Activated CD8-positive, alpha-beta T cell treated with anti-CD3 and anti-CD28 coated beads, Interleukin-2, amount 10 ng/mL, durations not matched to agents 7 days and 5 days (primary cell): ENCODE measurements at regions not wholly inside any gene's neighbourhood (a gene's known extent, or its start where the extent isn't known, plus 50 kb on each side); places are given as distances from the start of the nearest gene placed in this dataset.

Experiments used
- ATAC-seq: fragments of 150-1000 bp; cut with Tn5 transposase; one replicate; pipeline ENCODE4 v1.10.0; 2021; ENCODE audit warnings: moderate library complexity
- CTCF ChIA-PET: fragments of 350-600 bp; sonication (Branson Sonifier 250); formaldehyde crosslinking; loops from one replicate; lab custom pipeline; 2021; ENCODE audit warnings: antibody characterized with exemption; lab: Charles Lee
- POLR2A ChIA-PET: fragments of 350-600 bp; sonication (Branson Sonifier 250); formaldehyde crosslinking; loops from one replicate; lab custom pipeline; 2021; ENCODE audit warnings: antibody characterized with exemption; lab: Charles Lee
- DNase-seq: peaks from one replicate; pipeline ENCODE4 v3.0.0-alpha.2; 2020
- H3K27ac Mint-ChIP-seq: one replicate; pipeline ENCODE4 v1.8.0; 2021; ENCODE audit warnings: mild to moderate bottlenecking, mixed read lengths
- H3K27me3 Mint-ChIP-seq: one replicate; pipeline ENCODE4 v1.8.0; 2021; ENCODE audit warnings: low read depth, mixed read lengths
- H3K36me3 Mint-ChIP-seq: one replicate; pipeline ENCODE4 v1.8.0; 2021; ENCODE audit warnings: low read depth, mixed read lengths
- H3K4me1 Mint-ChIP-seq: one replicate; pipeline ENCODE4 v1.8.0; 2021; ENCODE audit warnings: low read depth, mixed read lengths
- H3K4me3 Mint-ChIP-seq: one replicate; pipeline ENCODE4 v1.8.0; 2021; ENCODE audit warnings: mild to moderate bottlenecking, mixed read lengths
- H3K9me3 Mint-ChIP-seq: one replicate; pipeline ENCODE4 v1.8.0; 2022; ENCODE audit warnings: mixed read lengths; ENCODE audit not compliant: insufficient read depth

- H3K27ac Mint-ChIP-seq = no peak overlapping the region
- CTCF ChIA-PET = no interaction called here
- no peaks in the 10 kb centered on the region for H3K36me3 Mint-ChIP-seq
- H3K4me3 Mint-ChIP-seq = no peak overlapping the region
- H3K4me1 Mint-ChIP-seq = no peaks in the 10 kb centered on the region
- H3K27me3 Mint-ChIP-seq = no peaks in the 10 kb centered on the region
- H3K9me3 Mint-ChIP-seq = no peaks in the 10 kb centered on the region
- ATAC-seq = no peak
- POLR2A ChIA-PET = no interaction called here
- DNase-seq = no peak
These were observed 377.1 kb upstream of the LCORL start for GRCh38 chr4:18398661-18399060.

GRCh38 chr4:18397681-18398390 is 376.3 kb upstream of the LCORL start:
- Mint-ChIP-seq H3K9me3 (no peaks in the 10 kb centered on the region), H3K27ac (no peak overlapping the region), H3K27me3 (no peaks in the 10 kb centered on the region), H3K4me3 (no peak overlapping the region), H3K36me3 (no peaks in the 10 kb centered on the region), H3K4me1 (no peaks in the 10 kb centered on the region)
- ChIA-PET POLR2A (no interaction called here), CTCF (interaction anchor here (0.8 kb wide), 1 partner anchor 113 kb away, joined by 4 read pairs; no protein-coding TSS in a partner anchor)
- DNase-seq (no peak), ATAC-seq (no peak)

DNA sequence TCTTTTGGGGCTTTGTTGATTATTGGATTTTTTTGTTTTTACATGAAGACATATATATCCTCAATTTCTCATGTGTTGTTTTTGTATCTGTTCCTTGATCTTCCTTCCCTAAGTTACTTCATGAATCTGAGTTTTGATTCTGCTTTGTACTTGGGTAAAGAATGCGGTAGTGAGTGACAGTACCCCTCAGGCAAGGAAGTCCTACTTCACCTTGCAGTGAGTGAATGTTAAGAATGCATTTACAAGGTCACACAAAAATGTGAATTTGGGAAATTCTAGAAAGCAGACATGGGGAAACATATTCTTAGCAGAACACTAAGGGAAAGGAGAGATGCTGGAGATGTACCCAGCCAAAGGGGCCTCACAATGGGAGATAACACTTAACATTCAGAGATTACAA is 373.1 kb upstream of the LCORL start:
- POLR2A ChIA-PET = no interaction called here
- Mint-ChIP-seq H3K27ac (no peak overlapping the region), H3K9me3 (no peaks in the 10 kb centered on the region), H3K36me3 (no peaks in the 10 kb centered on the region), H3K4me3 (no peak overlapping the region), H3K4me1 (no peaks in the 10 kb centered on the region), H3K27me3 (no peaks in the 10 kb centered on the region)
- ATAC-seq = no peak
- CTCF ChIA-PET = no interaction called here
- no peak for DNase-seq

DNA sequence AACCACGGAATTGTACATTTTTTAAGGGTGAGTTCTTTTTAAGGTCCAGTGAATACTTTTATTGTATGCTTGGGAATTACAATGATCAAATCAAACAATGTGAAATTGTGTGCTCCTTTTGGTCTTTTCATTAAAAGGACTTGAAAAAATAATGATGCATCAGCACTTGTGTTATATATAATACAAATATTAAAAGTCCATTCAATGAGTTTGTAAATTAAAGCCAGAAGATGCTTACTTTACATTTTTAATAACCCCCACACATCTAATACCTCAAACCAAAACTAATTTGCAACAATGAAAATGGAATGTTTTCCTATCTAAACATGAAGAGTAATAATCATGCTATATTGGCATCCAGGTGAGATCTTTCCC is 369.8 kb upstream of the LCORL start:
- ChIA-PET POLR2A (no interaction called here), CTCF (no interaction called here)
- Mint-ChIP-seq H3K27me3 (no peaks in the 10 kb centered on the region), H3K36me3 (no peaks in the 10 kb centered on the region), H3K4me3 (no peak overlapping the region), H3K9me3 (no peaks in the 10 kb centered on the region), H3K27ac (no peak overlapping the region), H3K4me1 (no peaks in the 10 kb centered on the region)
- ATAC-seq (no peak), DNase-seq (no peak)

GRCh38 chr4:18390655-18391353 is 369.2 kb upstream of the LCORL start:
- no peak overlapping the region for H3K27ac Mint-ChIP-seq
- DNase-seq = no peak
- no peaks in the 10 kb centered on the region for H3K27me3 Mint-ChIP-seq
- ATAC-seq = no peak
- H3K9me3 Mint-ChIP-seq = no peaks in the 10 kb centered on the region
- ChIA-PET CTCF (no interaction called here), POLR2A (no interaction called here)
- H3K36me3 Mint-ChIP-seq = no peaks in the 10 kb centered on the region
- no peaks in the 10 kb centered on the region for H3K4me1 Mint-ChIP-seq
- no peak overlapping the region for H3K4me3 Mint-ChIP-seq

GRCh38 chr4:18389115-18389514 is 367.6 kb upstream of the LCORL start:
- DNase-seq (no peak), ATAC-seq (no peak)
- H3K4me3 Mint-ChIP-seq = no peak overlapping the region
- H3K36me3 Mint-ChIP-seq = no peaks in the 10 kb centered on the region
- no peaks in the 10 kb centered on the region for H3K4me1 Mint-ChIP-seq
- H3K27ac Mint-ChIP-seq = no peak overlapping the region
- ChIA-PET POLR2A (no interaction called here), CTCF (no interaction called here)
- no peaks in the 10 kb centered on the region for H3K9me3 Mint-ChIP-seq
- H3K27me3 Mint-ChIP-seq = no peaks in the 10 kb centered on the region

DNA sequence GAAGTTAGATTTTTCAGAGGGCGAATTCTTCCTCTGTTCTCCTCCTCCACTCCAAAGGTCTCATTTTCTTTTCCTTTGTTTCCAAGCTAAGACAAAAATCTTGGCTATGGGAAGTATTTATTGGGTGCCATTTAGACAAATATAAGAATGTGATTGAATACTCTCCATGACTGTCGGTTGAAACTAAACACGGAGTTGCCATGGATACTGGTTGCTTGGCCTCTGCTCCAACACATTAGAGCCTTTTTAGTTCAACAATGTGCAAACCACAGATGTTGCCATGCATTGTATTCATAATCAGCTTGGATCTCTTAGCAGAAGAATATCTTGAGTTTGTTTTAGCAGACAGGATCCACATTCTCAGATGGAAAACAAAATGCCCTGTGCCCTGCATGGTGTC is 366.5 kb upstream of the LCORL start:
- ATAC-seq = no peak
- ChIA-PET CTCF (no interaction called here), POLR2A (no interaction called here)
- Mint-ChIP-seq H3K4me1 (no peaks in the 10 kb centered on the region), H3K36me3 (no peaks in the 10 kb centered on the region), H3K27ac (no peak overlapping the region), H3K9me3 (no peaks in the 10 kb centered on the region), H3K4me3 (no peak overlapping the region), H3K27me3 (no peaks in the 10 kb centered on the region)
- DNase-seq = no peak

DNA sequence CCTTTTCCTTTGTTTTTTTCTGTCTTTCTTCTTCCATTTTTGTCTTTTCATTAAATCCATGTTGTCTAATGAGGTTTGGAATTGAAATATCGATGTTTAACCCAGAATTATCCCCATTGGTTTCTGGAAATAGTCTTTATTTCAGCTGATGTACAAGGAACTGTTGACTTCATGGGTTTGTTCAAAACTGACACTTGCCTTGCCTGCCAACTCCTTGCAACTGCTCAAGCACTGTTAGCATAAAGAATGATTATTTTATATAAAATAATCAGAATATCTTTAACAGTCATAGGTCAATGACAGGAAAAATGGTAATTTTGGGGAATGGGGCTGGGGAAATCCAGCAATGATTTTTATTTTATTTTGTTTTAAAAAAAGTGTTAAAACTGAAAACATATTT is 359.6 kb upstream of the LCORL start:
- no peaks in the 10 kb centered on the region for H3K9me3 Mint-ChIP-seq
- ChIA-PET POLR2A (no interaction called here), CTCF (no interaction called here)
- no peaks in the 10 kb centered on the region for H3K4me1 Mint-ChIP-seq
- ATAC-seq (no peak), DNase-seq (no peak)
- H3K27me3 Mint-ChIP-seq = no peaks in the 10 kb centered on the region
- no peaks in the 10 kb centered on the region for H3K36me3 Mint-ChIP-seq
- no peak overlapping the region for H3K27ac Mint-ChIP-seq
- H3K4me3 Mint-ChIP-seq = no peak overlapping the region

DNA sequence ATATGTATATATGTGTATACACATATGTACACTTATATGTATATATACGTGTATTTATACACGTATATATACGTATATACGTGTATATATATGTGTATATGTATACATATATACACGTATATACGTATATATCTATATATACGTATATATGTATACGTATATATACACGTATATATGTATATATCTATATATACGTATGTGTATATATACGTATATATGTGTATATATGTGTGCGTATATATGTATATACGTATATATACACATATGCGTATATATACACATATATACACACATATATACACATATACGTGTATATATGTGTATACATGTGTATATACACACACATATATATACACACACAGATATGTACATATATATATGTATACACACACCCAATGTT is 348.0 kb upstream of the LCORL start:
- no peak overlapping the region for H3K4me3 Mint-ChIP-seq
- no peak overlapping the region for H3K27ac Mint-ChIP-seq
- H3K27me3 Mint-ChIP-seq = no peaks in the 10 kb centered on the region
- DNase-seq = no peak
- ATAC-seq = no peak
- ChIA-PET CTCF (no interaction called here), POLR2A (no interaction called here)
- no peaks in the 10 kb centered on the region for H3K9me3 Mint-ChIP-seq
- no peaks in the 10 kb centered on the region for H3K36me3 Mint-ChIP-seq
- H3K4me1 Mint-ChIP-seq = no peaks in the 10 kb centered on the region

- Mint-ChIP-seq H3K36me3 (no peaks in the 10 kb centered on the region), H3K4me3 (no peak overlapping the region)
These were observed 345.3 kb upstream of the LCORL start for GRCh38 chr4:18366892-18367291.

GRCh38 chr4:18366136-18366535 is 344.6 kb upstream of the LCORL start:
- ATAC-seq (no peak), DNase-seq (no peak)
- ChIA-PET CTCF (interaction anchor here (1.3 kb wide), 1 partner anchor 549 kb away, joined by 6 read pairs; no protein-coding TSS in a partner anchor), POLR2A (no interaction called here)
- no peaks in the 10 kb centered on the region for H3K9me3 Mint-ChIP-seq
- no peaks in the 10 kb centered on the region for H3K36me3 Mint-ChIP-seq
- H3K4me3 Mint-ChIP-seq = no peak overlapping the region
- no peaks in the 10 kb centered on the region for H3K4me1 Mint-ChIP-seq
- H3K27me3 Mint-ChIP-seq = no peaks in the 10 kb centered on the region
- H3K27ac Mint-ChIP-seq = no peak overlapping the region

More at GRCh38 chr4:18366892-18367291, 345.3 kb upstream of the LCORL start:
- no peaks in the 10 kb centered on the region for H3K9me3 Mint-ChIP-seq
- no peak for DNase-seq
- ATAC-seq = peak; percentile 61
- no peaks in the 10 kb centered on the region for H3K27me3 Mint-ChIP-seq
- POLR2A ChIA-PET = no interaction called here
- no peaks in the 10 kb centered on the region for H3K4me1 Mint-ChIP-seq
- CTCF ChIA-PET = interaction anchor here (1.3 to 1.9 kb wide), 2 partner anchors 550 kb away, joined by 6 to 11 read pairs; no protein-coding TSS in a partner anchor
- H3K27ac Mint-ChIP-seq = no peak overlapping the region

- Mint-ChIP-seq H3K4me1 (no peaks in the 10 kb centered on the region), H3K27me3 (no peaks in the 10 kb centered on the region), H3K27ac (no peak overlapping the region), H3K36me3 (no peaks in the 10 kb centered on the region), H3K4me3 (no peak overlapping the region), H3K9me3 (peaks cover 7% of the 10 kb centered on the region)
- POLR2A ChIA-PET = no interaction called here
- CTCF ChIA-PET = no interaction called here
- ATAC-seq = no peak
- DNase-seq = no peak
These were observed 322.0 kb upstream of the LCORL start for GRCh38 chr4:18343581-18343980.
